K562 (cell line): ENCODE measurements at regions not wholly inside any gene's neighbourhood (a gene's known extent, or its start where the extent isn't known, plus 50 kb on each side); places are given as distances from the start of the nearest gene placed in this dataset.

Source experiments
- POLR2AphosphoS5 ChIP-seq: IDR thresholded peaks from 2 replicates; pipeline ENCODE4 v1.6.1; 2011; ENCODE audit warnings: mild to moderate bottlenecking, low read depth, low read length, moderate library complexity; ENCODE audit not compliant: control insufficient read depth, insufficient read depth
- YBX1 ChIP-seq: fragments of 450-650 bp; IDR thresholded peaks from 2 replicates; pipeline ENCODE4 v1.7.1; 2016; ENCODE audit warnings: mild to moderate bottlenecking
- YY1 ChIP-seq, 3 experiments: IDR thresholded peaks; 2 replicates each; pipeline ENCODE4 v1.6.1; 2011; ENCODE audit warnings: low read length in 2 of 3, mild to moderate bottlenecking in 2 of 3, moderate library complexity in 2 of 3, borderline replicate concordance in 1 of 3, control low read depth in 1 of 3, low read depth in 1 of 3; ENCODE audit not compliant: insufficient read depth in 3 of 3, insufficient replicate concordance in 2 of 3, control insufficient read depth in 1 of 3, insufficient read length in 1 of 3; ENCODE audit errors: extremely low read depth in 1 of 3
- ZBED1 ChIP-seq: IDR thresholded peaks from 2 replicates; pipeline ENCODE4 v1.6.1; 2014
- ZKSCAN8 ChIP-seq: fragments of 200-800 bp; sonication (Bioruptor generic); IDR thresholded peaks from 2 replicates; pipeline ENCODE4 v1.6.1; 2016; ENCODE audit warnings: missing genetic modification characterization, missing compliant biosample characterization

DNA sequence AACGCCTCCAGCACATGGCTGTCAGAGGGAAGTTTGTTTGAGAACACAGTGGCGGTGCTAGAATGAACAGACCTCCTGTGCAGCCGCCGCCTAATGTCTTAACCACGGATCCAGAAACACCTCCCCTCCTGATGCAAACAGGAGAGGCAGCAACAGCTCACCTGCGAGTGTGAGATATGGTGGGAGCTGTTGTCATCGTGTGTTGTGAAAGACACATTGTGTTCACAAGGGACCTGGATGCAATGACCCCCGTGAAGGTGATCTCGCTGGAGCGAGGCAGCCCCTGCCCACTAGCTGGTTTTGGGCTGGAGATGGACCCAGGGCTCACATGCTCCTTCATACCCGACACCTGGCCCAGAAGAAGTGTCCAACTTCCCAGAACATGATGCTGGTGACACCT, 315.3 kb upstream of the C1orf174 start:
- TF ChIP-seq YBX1 (no peak), YY1 (IDR thresholded peaks at IDR 0.05; ENCODE audit: borderline replicate concordance in 1 of 3, control insufficient read depth in 1 of 3, extremely low read depth in 1 of 3, insufficient read depth in 3 of 3, insufficient read length in 1 of 3, insufficient replicate concordance in 2 of 3, low read depth in 1 of 3, low read length in 2 of 3) (no peak), ZBED1 (no peak), ZKSCAN8 (CRISPR knock-in tag) (no peak), POLR2AphosphoS5 (no peak)
